K562 (cell line): ENCODE measurements at regions not wholly inside any gene's neighbourhood (a gene's known extent, or its start where the extent isn't known, plus 50 kb on each side); places are given as distances from the start of the nearest gene placed in this dataset.
A peak's percentile ranks its signal among the peaks of the same experiment; 100 is the strongest.

Source experiments
- ATAC-seq: fragments of 200-7000 bp; cut with Tn5 transposase; 3 replicates; pipeline ENCODE4 v1.9.1; 2020; ENCODE audit warnings: moderate library complexity
- BruUV-seq: library from RNA; stranded (reverse); fragments of 400-500 nt; replicated peaks from 2 replicates; lab custom pipeline; 2021; lab: Mats Ljungman, UMichigan
- CTCF ChIA-PET: fragments of 300-600 bp; formaldehyde crosslinking; extraction: SDS; loops from one replicate; lab custom pipeline; 2021; ENCODE audit warnings: low intra/inter-chr PET ratio; lab: Yijun Ruan, JAX
- POLR2A ChIA-PET: fragments of 300-600, 350-650 bp; sonication (Branson Sonifier 250); formaldehyde crosslinking; extraction: SDS; loops from one replicate; lab custom pipeline; 2021; ENCODE audit warnings: antibody characterized with exemption, inconsistent platforms; lab: Yijun Ruan, JAX
- DNase-seq, 4 experiments: peaks; one replicate each; pipeline versions ENCODE4 v3.0.0 to v3.0.0-alpha.2; 2011 to 2018; ENCODE audit warnings: low spot score in 3 of 4, mixed read lengths in 3 of 4; ENCODE audit errors: extremely low read depth in 1 of 4
- FAIRE-seq: peaks from 2 replicates; lab custom pipeline; 2011; peaks lifted over from hg19 to GRCh38; lab: Jason Lieb, UNC
- H2AFZ ChIP-seq: 2 replicates; pipeline ENCODE4 v1.6.0; 2011; ENCODE audit warnings: low read depth, low read length, control low read depth, inconsistent platforms
- H3K27ac ChIP-seq: fragments of 200-600 bp; 3 replicates; pipeline ENCODE4 v1.8.0; 2011; ENCODE audit warnings: low read depth, mild to moderate bottlenecking, control low read depth, inconsistent platforms, low read length, moderate library complexity, mixed read lengths; ENCODE audit errors: extremely low read depth
- H3K27me3 ChIP-seq, 2 experiments: fragments of 300-600 bp in 1 of 2; 2 replicates in 1 of 2; 3 replicates in 1 of 2; pipeline versions ENCODE4 v1.6.0 to v1.8.0; 2011; ENCODE audit warnings: inconsistent platforms in 2 of 2, low read length in 2 of 2, mild to moderate bottlenecking in 1 of 2, mixed read lengths in 1 of 2, moderate library complexity in 1 of 2; ENCODE audit not compliant: control insufficient read depth in 2 of 2, insufficient read depth in 2 of 2
- H3K36me3 ChIP-seq: fragments of 300-600 bp; 3 replicates; pipeline ENCODE4 v1.8.0; 2011; ENCODE audit warnings: mild to moderate bottlenecking, low read length, inconsistent platforms; ENCODE audit not compliant: control insufficient read depth, insufficient read depth
- H3K4me1 ChIP-seq, 2 experiments: fragments of 200-600 bp in 1 of 2; replicated peaks in 1 of 2; 2 replicates in 1 of 2; 3 replicates in 1 of 2; pipeline versions ENCODE4 v1.5.1 to v1.8.0; 2011; ENCODE audit warnings: inconsistent platforms in 2 of 2, low read length in 2 of 2, mild to moderate bottlenecking in 1 of 2, mixed read lengths in 1 of 2, moderate library complexity in 1 of 2; ENCODE audit not compliant: control insufficient read depth in 2 of 2, insufficient read depth in 2 of 2
- H3K4me2 ChIP-seq: 2 replicates; pipeline ENCODE4 v1.6.1; 2011; ENCODE audit warnings: low read length, control low read depth, inconsistent platforms, mixed read lengths; ENCODE audit not compliant: insufficient read depth
- H3K4me3 ChIP-seq: fragments of 200-600 bp; sonication (generic), shearing (Covaris generic); 2 replicates; pipeline ENCODE4 v1.5.1; 2016; ENCODE audit warnings: control low read depth, inconsistent platforms
- H3K79me2 ChIP-seq: fragments of 200-600 bp; 3 replicates; pipeline ENCODE4 v1.8.0; 2011; ENCODE audit warnings: low read length, inconsistent platforms; ENCODE audit not compliant: control insufficient read depth, insufficient read depth
- H3K9ac ChIP-seq, 2 experiments: 2 replicates each; pipeline versions ENCODE4 v1.6.0 to v1.6.1; 2011; ENCODE audit warnings: low read depth in 2 of 2, low read length in 2 of 2, control low read depth in 1 of 2, inconsistent platforms in 1 of 2, mild to moderate bottlenecking in 1 of 2, mixed read lengths in 1 of 2; ENCODE audit not compliant: insufficient read depth in 1 of 2
- H3K9me1 ChIP-seq: one replicate; pipeline ENCODE4 v1.6.0; 2011; ENCODE audit warnings: inconsistent platforms, mild to moderate bottlenecking, low read length, moderate library complexity; ENCODE audit not compliant: control insufficient read depth, insufficient read depth
- H3K9me3 ChIP-seq: replicated peaks from 2 replicates; pipeline ENCODE4 v1.5.1; 2011; ENCODE audit warnings: low read depth, low read length, inconsistent platforms; ENCODE audit not compliant: control insufficient read depth, insufficient read depth
- H4K20me1 ChIP-seq: replicated peaks from 2 replicates; pipeline ENCODE4 v1.6.1; 2011; ENCODE audit warnings: low read length, inconsistent platforms, mixed read lengths; ENCODE audit not compliant: control insufficient read depth, insufficient read depth
- MTA2 ChIP-seq: fragments of 450-650 bp; IDR thresholded peaks from 2 replicates; pipeline ENCODE4 v1.6.1; 2016; ENCODE audit warnings: low read depth
- NFYB ChIP-seq: IDR thresholded peaks from 2 replicates; pipeline ENCODE4 v1.6.1; 2011; ENCODE audit warnings: mild to moderate bottlenecking, moderate library complexity; ENCODE audit not compliant: insufficient read length; ENCODE audit errors: extremely low read depth
- NONO ChIP-seq, 2 experiments: fragments of 200-400 bp in 1 of 2; fragments of 450-650 bp in 1 of 2; formaldehyde crosslinking in 1 of 2; IDR thresholded peaks; 2 replicates each; pipeline ENCODE4 v1.6.1; 2017; ENCODE audit warnings: low read depth in 2 of 2, mild to moderate bottlenecking in 2 of 2, moderate library complexity in 2 of 2, low read length in 1 of 2
- NR1H2 ChIP-seq: sonication (generic); formaldehyde crosslinking; IDR thresholded peaks from 2 replicates; pipeline ENCODE4 v1.4.0; 2020; ENCODE audit warnings: mild to moderate bottlenecking, missing genetic modification reagents
- ZNF316 ChIP-seq: fragments of 450-650 bp; IDR thresholded peaks from 2 replicates; pipeline ENCODE4 v1.6.1; 2016
- WGBS: fragments of 100-300 bp; shearing (Covaris generic); methylation state at CpG from one replicate; pipeline ENCODE4 v1.1.6; 2016; ENCODE audit warnings: low coverage, mixed read lengths; ENCODE audit not compliant: insufficient coverage; ENCODE audit errors: missing lambda C conversion rate; 5-methylcytosine and 5-hydroxymethylcytosine counted together
- in situ Hi-C: fragments of 300-500 bp; cut with MboI; formaldehyde crosslinking; loops from 4 replicates; pipeline ENCODE4 v1.15.0; 2018; ENCODE audit warnings: inconsistent platforms, mixed read lengths
- intact Hi-C: fragments of 100-400 bp; cut with micrococcal nuclease; formaldehyde crosslinking; loops from 2 replicates; pipeline ENCODE4 v1.14.2; 2022

- 1% methylated on average over 7 of the region's 7 CpGs for WGBS
- Histone ChIP-seq H3K27ac (no peak overlapping the region), H3K9me3 (no peaks in the 10 kb centered on the region), H3K27me3 (peaks cover 0 to 29% of the 10 kb centered on the region in 2 experiments; a peak in 2 of 5 replicates), H4K20me1 (no peaks in the 10 kb centered on the region), H3K36me3 (no peaks in the 10 kb centered on the region), H2AFZ (no peak overlapping the region), H3K79me2 (no peaks in the 10 kb centered on the region), H3K4me1 (no peaks in the 10 kb centered on the region), H3K4me2 (no peak overlapping the region), H3K4me3 (no peak overlapping the region), H3K9me1 (no peaks in the 10 kb centered on the region), H3K9ac (no peak overlapping the region)
- intact Hi-C loops (no loop called here), in situ Hi-C loops (no loop called here)
- POLR2A ChIA-PET = interaction anchor here (0.6 kb wide), 1 partner anchor 402 kb away, joined by 3 read pairs; no protein-coding TSS in a partner anchor
- no TSS peak for BruUV-seq
- FAIRE-seq = no peak
- no peak for DNase-seq
- CTCF ChIA-PET = no interaction called here
- TF ChIP-seq ZNF316 (peak; percentile 39; the same call in 1 of the 2 replicates), NFYB (peak; percentile 78), MTA2 (no peak)
- ATAC-seq = no peak
Measured at GRCh38 chr15:26017665-26018064, 154.5 kb upstream of the ATP10A start.

- Histone ChIP-seq H2AFZ (no peak overlapping the region), H3K9me1 (no peaks in the 10 kb centered on the region), H3K9me3 (no peaks in the 10 kb centered on the region), H3K9ac (no peak overlapping the region), H3K27me3 (peaks cover 0 to 29% of the 10 kb centered on the region in 2 experiments; a peak in 2 of 5 replicates), H3K4me3 (no peak overlapping the region), H3K4me1 (no peaks in the 10 kb centered on the region), H3K27ac (no peak overlapping the region), H3K4me2 (no peak overlapping the region), H3K79me2 (no peaks in the 10 kb centered on the region), H4K20me1 (no peaks in the 10 kb centered on the region), H3K36me3 (no peaks in the 10 kb centered on the region)
- WGBS = 0% methylated on average over 9 of the region's 11 CpGs
- TF ChIP-seq NONO (IDR thresholded peaks at IDR 0.05; ENCODE audit: low read depth in 2 of 2, low read length in 1 of 2) = no peak
- no peak for TF ChIP-seq NR1H2 (CRISPR knock-in tag)
- POLR2A ChIA-PET = interaction anchor here (0.6 kb wide), 1 partner anchor 197 kb away, joined by 3 read pairs; no protein-coding TSS in a partner anchor
- ATAC-seq = no peak
- CTCF ChIA-PET = no interaction called here
- DNase-seq = no peak
- no TSS peak for BruUV-seq
- intact Hi-C loops (no loop called here), in situ Hi-C loops (no loop called here)
- FAIRE-seq = no peak
Measured at GRCh38 chr15:26015516-26016075, 152.5 kb upstream of the ATP10A start.
